ENCODE measurements at regions not wholly inside any gene's neighbourhood (a gene's known extent, or its start where the extent isn't known, plus 50 kb on each side); places are given as distances from the start of the nearest gene placed in this dataset.

DNA sequence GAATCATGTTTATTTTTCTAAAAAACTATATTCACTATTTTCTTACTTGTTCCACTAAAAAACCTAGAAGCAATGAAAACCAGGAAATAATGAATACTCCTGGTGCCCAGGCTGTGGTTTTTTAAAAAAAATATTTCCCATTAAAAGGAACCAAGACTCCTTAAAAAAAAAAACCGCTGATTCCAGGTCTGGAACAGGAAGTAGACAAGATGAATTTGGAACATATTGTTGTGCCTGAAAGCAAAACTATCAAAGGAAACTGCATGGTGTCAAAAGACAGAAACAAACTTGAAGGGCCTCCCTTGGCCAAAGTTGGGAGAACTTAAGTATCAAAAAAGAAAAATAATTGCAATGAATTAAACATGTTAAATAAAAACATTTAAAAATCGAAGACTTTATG is 245.3 kb upstream of the P2RY1 start:
- TF ChIP-seq GATA3 (IDR thresholded peaks at IDR 0.05; ENCODE audit: low read depth, low read length) = no peak
- no peak for TF ChIP-seq GATA2 (IDR thresholded peaks at IDR 0.05; ENCODE audit: low read depth, low read length)

All from SH-SY5Y (cell line).